NCI-H82 treated with DMSO at 0.1 percent for 48 hours (cell line): ENCODE measurements at regions not wholly inside any gene's neighbourhood (a gene's known extent, or its start where the extent isn't known, plus 50 kb on each side); places are given as distances from the start of the nearest gene placed in this dataset.

Experiments
- DNase-seq: peaks from one replicate; lab custom pipeline; 2025; ENCODE audit not compliant: unreplicated experiment; lab: John Stamatoyannopoulos, UW

- no peak for DNase-seq
These were observed 402.6 kb downstream of the TTLL7 start for GRCh38 chr1:83596331-83596730.

DNA sequence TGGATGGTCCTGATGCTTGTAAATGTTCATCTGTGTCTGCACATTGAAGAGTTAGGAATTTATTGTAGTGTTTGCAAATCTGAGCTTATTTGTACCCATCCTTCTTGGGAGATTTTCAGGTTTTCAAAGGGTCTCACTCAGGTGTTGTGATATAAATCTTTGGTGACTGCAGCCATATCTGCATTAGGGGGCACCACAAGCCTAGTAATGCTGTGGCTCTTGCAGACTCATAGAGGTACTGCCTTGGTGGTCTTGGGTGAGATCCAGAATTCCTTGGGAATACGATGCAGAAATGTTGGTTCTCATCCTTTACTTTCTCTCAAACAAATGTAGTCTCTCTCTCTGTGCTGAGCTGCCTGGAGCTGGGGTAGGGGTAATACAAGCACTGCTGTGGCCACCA, 405.9 kb downstream of the TTLL7 start:
- no peak for DNase-seq

DNA sequence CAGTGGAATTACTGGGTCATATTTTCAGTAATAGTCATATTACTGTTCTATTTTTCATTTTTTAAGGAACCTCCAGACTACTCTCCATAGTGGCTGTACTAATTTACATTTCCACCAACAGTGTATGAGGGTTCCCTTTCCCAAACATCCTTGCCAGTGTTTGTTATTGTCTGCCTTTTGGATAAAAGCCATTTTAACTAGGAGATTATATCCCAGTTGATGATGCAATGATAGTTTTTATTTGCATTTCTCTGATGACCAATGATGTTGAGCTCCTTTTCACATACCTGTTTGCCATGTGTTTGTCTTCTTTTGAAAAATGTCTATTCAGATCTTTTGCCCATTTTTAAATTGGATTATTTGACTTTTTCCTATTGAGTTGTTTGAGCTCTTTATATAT, 410.8 kb downstream of the TTLL7 start:
- DNase-seq = no peak

GRCh38 chr1:83583351-83584014, 415.4 kb downstream of the TTLL7 start:
- DNase-seq = no peak

GRCh38 chr1:83581747-83582146, 417.2 kb downstream of the TTLL7 start:
- no peak for DNase-seq

- DNase-seq = peak; percentile 4
These were observed 424.1 kb downstream of the TTLL7 start for GRCh38 chr1:83574791-83575190.

GRCh38 chr1:83573776-83574175, 425.2 kb downstream of the TTLL7 start:
- DNase-seq = no peak

DNA sequence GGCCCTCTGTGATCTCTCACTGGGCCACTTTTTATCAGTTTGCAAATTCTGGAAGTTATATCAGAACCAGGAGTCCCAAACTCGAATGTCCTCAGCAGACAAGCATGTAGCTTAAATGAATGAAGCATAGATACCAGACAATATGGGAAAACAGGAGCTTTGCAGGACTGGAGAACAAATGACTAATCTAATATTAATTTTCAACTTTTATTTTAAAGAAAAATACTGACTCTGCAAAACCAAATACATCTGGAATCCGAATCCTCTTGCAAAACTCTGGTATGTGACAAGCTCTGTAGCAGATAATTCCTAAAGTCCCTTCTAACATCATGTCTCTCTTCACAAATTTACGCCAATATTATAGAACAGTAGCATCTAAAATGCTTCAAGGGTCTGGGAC, 427.4 kb downstream of the TTLL7 start:
- DNase-seq = no peak

GRCh38 chr1:83561346-83561745, 437.6 kb downstream of the TTLL7 start:
- DNase-seq = no peak

DNA sequence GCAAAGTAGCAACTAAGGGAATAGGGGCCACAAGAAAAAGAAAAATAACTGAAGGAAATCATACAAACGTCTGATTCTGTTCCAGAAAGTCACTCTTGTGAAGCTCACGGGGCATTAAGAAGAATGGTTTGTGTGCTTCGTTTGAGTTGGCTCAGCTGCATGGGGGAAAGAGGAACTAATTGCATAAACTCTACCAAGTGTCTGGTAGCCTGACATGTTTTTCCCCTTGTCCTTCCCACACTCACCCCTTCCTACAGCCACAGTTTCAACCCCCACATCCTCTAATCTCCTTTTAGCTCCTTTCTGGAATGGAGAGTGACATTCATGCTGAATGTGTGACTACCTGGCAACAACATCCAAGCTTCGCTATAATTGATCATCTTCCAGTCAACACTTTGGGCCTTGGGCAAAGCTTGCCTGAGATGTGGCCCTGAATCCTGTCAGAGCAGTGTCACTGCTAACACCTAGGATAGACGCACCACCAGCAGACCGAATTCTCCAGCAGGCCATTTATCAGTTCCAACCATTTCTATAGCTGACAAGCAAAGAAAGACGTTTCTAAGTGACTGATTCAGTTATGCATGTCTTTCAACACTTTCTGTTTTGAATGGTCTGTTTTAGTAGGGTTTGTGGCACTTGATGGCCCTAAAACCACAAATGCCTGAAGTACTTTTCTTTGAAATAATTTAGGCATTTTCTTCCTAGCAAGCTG, 439.6 kb downstream of the TTLL7 start:
- DNase-seq = no peak

- DNase-seq = no peak
These were observed 443.1 kb downstream of the TTLL7 start for GRCh38 chr1:83555871-83556270.

DNA sequence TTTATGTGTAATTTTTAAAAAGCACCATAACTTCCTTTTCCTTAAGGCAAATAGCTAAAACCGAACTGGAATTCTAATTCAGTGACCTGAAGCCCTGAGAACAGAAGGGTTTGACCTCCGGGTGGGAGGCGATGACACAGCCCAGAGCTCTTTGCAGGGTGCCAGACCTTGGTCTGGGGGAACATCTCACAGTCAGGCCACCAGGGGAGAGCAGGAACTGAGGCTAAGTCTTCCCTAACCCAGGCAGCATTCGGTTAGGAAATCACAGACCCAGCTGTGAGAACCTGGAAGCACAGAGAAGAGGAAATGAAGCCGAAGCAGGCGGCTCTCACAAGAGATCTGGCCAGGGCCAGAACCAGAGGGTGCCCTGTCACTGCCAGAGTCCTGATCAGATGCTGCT, 444.8 kb downstream of the TTLL7 start:
- DNase-seq = no peak

DNA sequence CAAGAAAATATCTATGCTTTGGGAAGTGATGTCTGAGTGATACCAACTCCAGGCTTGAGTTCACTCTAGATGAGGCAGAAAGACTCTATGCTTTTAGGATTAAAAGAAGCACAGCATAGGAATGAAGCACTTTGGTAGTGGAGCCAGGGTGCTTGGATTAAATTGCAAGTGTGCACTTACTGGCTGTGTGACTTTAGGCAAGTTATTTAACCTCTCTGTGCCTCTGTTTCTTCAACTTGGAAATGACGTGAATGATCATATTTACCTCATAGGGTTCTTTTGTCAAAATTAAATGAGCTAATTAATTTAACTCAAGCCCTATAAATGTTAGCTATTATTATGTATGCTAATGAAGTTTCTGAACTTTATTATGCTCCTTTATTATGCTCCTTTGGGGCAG, 446.1 kb downstream of the TTLL7 start:
- DNase-seq = no peak

DNA sequence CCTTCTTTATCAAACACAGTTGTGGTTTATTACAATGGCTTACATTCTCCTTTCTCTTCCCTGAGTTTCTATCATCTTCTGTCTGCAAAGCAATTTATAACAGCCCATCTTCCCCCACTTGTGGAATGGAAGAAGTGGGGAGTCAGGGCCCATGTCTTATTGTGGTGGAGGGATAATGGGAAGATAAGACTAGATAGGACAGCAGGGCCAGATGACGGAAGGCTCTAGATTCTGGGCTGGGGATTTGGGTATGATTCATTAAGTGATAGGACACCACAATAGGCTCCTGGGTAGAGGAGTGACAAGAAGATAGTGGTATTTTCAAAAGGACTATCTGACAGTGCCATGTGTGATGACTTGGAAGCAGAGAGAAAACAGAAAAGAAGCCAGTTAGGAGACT, 450.6 kb downstream of the TTLL7 start:
- no peak for DNase-seq

DNA sequence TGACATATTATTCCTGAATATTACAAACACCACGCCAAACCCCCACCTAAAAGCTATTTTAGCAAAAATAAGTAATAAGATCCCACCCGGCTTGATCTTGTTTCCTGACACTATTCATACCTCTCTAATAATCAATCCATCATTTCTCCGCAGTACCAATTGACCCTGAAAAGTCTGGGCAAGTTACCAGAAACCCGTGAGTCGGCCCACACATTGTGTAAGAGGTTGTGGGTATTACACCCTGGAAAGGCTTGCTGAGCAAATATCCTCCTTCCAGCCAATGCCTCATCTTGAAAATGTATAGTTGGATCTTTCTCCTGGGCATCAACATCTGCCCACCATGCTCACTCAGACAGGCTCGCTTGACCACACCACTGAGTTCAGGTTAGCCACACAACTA, 451.0 kb downstream of the TTLL7 start:
- no peak for DNase-seq

DNA sequence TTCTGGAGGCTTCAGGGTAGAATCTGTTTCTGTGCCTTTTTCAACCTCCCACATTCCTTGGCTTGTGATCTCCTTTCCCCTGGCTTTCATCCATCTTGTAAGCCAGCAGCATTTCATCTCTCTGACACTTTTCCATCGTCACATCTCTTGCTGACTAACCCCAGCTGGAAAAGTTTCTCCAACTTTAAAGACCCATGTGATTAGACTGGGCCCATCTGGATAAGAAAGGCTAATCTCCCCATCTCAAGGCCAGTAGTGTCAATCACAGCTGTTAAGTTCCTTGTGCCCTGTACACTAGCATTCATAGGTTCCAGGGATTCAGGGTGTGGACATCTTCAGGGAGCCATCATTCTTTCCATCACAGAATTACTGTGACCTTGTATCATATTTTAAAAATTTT, 452.1 kb downstream of the TTLL7 start:
- peak; percentile 71 for DNase-seq

- peak; percentile 16 for DNase-seq
These were observed 453.7 kb downstream of the TTLL7 start for GRCh38 chr1:83545066-83545862.

- no peak for DNase-seq
These were observed 455.5 kb downstream of the TTLL7 start for GRCh38 chr1:83543222-83543973.

- no peak for DNase-seq
These were observed 467.2 kb downstream of the TTLL7 start for GRCh38 chr1:83531521-83532309.

GRCh38 chr1:83530506-83530905, 468.4 kb downstream of the TTLL7 start:
- no peak for DNase-seq

- no peak for DNase-seq
These were observed 470.9 kb downstream of the TTLL7 start for GRCh38 chr1:83527987-83528386.
